Chondrocyte (in vitro differentiated cells): ENCODE measurements at regions not wholly inside any gene's neighbourhood (a gene's known extent, or its start where the extent isn't known, plus 50 kb on each side); places are given as distances from the start of the nearest gene placed in this dataset.

Experiments
- DNase-seq: peaks from one replicate; pipeline ENCODE4 v3.0.0; 2021; ENCODE audit warnings: mixed read lengths, low spot score
- H3K27ac Mint-ChIP-seq: one replicate; pipeline ENCODE4 v1.8.0; 2021; ENCODE audit warnings: mild to moderate bottlenecking, moderate library complexity, mixed read lengths; ENCODE audit not compliant: unreplicated experiment
- H3K27me3 Mint-ChIP-seq: 2 replicates; pipeline ENCODE4 v1.8.0; 2021; ENCODE audit warnings: low read depth, mixed read lengths
- H3K36me3 Mint-ChIP-seq: 2 replicates; pipeline ENCODE4 v1.8.0; 2021; ENCODE audit warnings: low read depth, mixed read lengths
- H3K4me1 Mint-ChIP-seq: 2 replicates; pipeline ENCODE4 v1.8.0; 2021; ENCODE audit warnings: low read depth, mild to moderate bottlenecking, mixed read lengths
- H3K4me3 Mint-ChIP-seq: one replicate; pipeline ENCODE4 v1.8.0; 2021; ENCODE audit warnings: mild to moderate bottlenecking, moderate library complexity, mixed read lengths; ENCODE audit not compliant: unreplicated experiment
- H3K9me3 Mint-ChIP-seq: 2 replicates; pipeline ENCODE4 v1.8.0; 2021; ENCODE audit warnings: low read depth, mixed read lengths
- TF ChIP-seq, protein P1 (sequence below): fragments of 200-600 bp; sonication (generic); IDR thresholded peaks from 2 replicates; pipeline ENCODE4 v1.5.0; 2021; ENCODE audit warnings: antibody characterized with exemption, mild to moderate bottlenecking, moderate library complexity

DNA sequence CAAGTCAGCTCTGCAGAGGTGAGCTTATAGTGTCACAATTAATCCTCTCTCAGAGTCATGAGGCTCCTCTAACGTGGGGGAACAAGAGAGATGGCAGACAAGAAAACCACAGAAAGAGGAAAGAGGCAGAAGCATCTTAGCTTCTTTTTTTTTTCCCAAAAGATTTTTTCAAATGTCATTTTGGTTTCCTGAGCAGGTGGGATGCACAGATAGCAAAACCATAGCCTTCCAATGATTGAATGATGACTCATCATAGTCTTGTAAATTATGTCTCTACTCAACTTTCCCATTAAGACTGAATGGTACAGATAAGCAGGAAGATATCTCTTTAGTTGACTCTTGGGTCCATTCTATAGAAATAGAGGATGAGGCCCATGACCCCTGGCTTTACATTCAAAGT is 162.8 kb upstream of the ZFHX3 start:
- DNase-seq = no peak
- Mint-ChIP-seq H3K36me3 (no peaks in the 10 kb centered on the region), H3K27me3 (no peaks in the 10 kb centered on the region), H3K4me3 (no peak overlapping the region), H3K9me3 (peaks cover 2% of the 10 kb centered on the region), H3K27ac (no peak overlapping the region), H3K4me1 (peaks cover 11% of the 10 kb centered on the region)
- TF ChIP-seq, protein P1, sequence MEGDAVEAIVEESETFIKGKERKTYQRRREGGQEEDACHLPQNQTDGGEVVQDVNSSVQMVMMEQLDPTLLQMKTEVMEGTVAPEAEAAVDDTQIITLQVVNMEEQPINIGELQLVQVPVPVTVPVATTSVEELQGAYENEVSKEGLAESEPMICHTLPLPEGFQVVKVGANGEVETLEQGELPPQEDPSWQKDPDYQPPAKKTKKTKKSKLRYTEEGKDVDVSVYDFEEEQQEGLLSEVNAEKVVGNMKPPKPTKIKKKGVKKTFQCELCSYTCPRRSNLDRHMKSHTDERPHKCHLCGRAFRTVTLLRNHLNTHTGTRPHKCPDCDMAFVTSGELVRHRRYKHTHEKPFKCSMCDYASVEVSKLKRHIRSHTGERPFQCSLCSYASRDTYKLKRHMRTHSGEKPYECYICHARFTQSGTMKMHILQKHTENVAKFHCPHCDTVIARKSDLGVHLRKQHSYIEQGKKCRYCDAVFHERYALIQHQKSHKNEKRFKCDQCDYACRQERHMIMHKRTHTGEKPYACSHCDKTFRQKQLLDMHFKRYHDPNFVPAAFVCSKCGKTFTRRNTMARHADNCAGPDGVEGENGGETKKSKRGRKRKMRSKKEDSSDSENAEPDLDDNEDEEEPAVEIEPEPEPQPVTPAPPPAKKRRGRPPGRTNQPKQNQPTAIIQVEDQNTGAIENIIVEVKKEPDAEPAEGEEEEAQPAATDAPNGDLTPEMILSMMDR = no peak

DNA sequence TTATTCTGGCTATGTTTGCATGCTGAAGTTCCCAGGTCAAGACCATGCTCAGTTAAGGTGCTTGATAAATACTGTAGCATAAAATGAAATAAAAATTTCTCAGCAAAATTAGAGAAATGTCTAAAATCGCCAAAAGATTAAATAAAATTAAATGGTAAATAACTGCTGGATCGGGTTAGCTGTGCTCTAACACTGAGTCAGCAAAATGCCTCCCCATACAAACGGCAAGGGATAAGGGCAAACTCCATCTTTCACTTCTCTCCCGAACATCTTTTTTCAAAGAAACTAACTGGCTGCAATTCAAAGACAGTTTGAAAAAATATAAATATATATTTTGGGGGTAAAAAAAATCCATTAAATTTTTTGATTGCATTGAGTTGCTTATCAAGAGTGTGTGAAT is 162.2 kb upstream of the ZFHX3 start:
- peaks cover 6% of the 10 kb centered on the region for H3K4me1 Mint-ChIP-seq
- DNase-seq = no peak
- no peak overlapping the region for H3K27ac Mint-ChIP-seq
- H3K36me3 Mint-ChIP-seq = no peaks in the 10 kb centered on the region
- TF ChIP-seq, protein P1 = no peak
- no peaks in the 10 kb centered on the region for H3K9me3 Mint-ChIP-seq
- no peak overlapping the region for H3K4me3 Mint-ChIP-seq
- H3K27me3 Mint-ChIP-seq = no peaks in the 10 kb centered on the region

DNA sequence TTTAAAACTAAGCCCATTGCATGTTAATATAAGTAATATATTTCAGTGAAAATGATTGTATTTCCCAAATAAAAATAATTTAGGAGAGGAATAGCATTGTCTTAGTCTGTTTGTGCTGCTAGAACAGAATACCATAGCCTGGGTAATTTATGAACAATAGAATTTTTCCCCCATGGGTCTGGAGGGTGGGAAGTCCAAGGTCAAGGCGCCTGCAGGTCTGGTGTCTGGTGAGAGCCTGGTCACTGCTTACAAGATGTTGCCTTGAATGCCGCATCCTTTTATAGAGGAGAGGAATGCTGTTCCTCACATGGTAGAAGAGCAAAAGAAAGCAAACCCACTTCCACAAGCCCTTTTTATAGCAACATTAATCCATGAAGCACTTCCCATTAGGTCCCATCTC is 161.3 kb upstream of the ZFHX3 start:
- H3K27me3 Mint-ChIP-seq = no peaks in the 10 kb centered on the region
- no peak overlapping the region for H3K4me3 Mint-ChIP-seq
- H3K9me3 Mint-ChIP-seq = no peaks in the 10 kb centered on the region
- DNase-seq = no peak
- no peaks in the 10 kb centered on the region for H3K36me3 Mint-ChIP-seq
- no peaks in the 10 kb centered on the region for H3K4me1 Mint-ChIP-seq
- TF ChIP-seq, protein P1 = no peak
- H3K27ac Mint-ChIP-seq = no peak overlapping the region

DNA sequence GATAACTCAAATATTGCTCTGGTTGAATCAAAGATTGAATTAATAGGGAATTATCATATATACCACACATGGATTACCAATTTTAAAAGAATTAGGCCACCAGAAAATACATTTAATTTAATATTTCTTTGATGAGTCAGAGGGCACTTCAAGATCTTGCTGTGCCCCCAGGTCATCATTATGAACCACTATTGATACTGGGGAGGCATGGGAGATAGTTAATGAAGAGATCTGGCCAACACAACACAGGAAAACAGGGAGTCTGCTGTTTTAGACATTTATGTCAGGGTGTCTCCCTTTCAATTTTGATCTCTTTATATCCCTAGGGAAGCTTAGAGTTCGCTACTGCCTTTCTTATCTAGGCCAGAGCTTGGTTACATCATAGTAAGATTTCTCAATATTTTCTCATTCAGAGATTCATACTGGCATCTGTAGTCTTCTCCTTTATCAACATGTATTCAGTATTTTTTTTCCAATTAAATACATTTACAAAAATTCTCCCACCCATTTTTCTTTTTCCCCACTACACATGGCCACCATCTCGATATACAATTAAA is 158.3 kb upstream of the ZFHX3 start:
- no peak for DNase-seq
- TF ChIP-seq, protein P1 = no peak
- Mint-ChIP-seq H3K9me3 (no peaks in the 10 kb centered on the region), H3K27me3 (no peaks in the 10 kb centered on the region), H3K27ac (no peak overlapping the region), H3K36me3 (no peaks in the 10 kb centered on the region), H3K4me3 (no peak overlapping the region), H3K4me1 (peaks cover 21% of the 10 kb centered on the region)

DNA sequence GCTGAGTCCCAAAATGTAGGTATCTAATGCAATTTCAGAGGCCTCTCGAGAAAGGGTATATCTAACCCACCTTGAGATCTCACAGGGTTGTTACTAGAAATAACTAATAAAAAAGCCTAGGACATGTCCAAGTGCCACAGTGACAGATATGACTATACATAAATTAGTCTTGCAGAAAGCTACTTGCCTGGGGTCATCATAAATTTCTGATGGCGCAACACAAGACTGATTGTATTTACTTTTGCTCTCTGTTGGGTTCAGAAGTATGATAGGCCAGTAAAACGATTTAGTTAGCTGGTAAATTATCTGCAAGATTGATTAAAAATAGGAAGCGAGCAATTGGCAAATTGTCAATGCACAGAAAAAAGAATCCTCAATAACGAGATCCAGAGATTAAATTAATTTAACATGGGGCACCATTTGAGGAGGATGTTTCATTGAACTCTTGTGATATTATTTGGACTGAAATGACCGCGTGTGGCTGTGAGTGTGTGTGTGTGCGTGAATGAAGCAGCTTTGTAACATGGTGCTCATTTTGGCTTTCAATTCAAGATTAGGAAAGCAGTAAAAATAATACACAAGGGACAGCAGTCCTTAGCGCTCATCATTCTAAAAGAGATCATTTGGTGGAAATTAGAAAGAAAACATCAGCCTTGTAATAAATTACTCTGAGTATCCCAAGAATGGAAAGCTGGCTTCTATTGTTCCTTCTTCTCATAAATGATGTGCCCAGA is 157.4 kb upstream of the ZFHX3 start:
- Mint-ChIP-seq H3K36me3 (no peaks in the 10 kb centered on the region), H3K4me3 (no peak overlapping the region), H3K27me3 (no peaks in the 10 kb centered on the region), H3K4me1 (peaks cover 24% of the 10 kb centered on the region), H3K27ac (no peak overlapping the region), H3K9me3 (no peaks in the 10 kb centered on the region)
- no peak for DNase-seq
- TF ChIP-seq, protein P1 = no peak
